NCI-H748 treated with DMSO at 0.1 percent for 48 hours (cell line): ENCODE measurements at regions not wholly inside any gene's neighbourhood (a gene's known extent, or its start where the extent isn't known, plus 50 kb on each side); places are given as distances from the start of the nearest gene placed in this dataset.
"Not testable (repeated sequence)": the region's sequence is repeated elsewhere in the genome, so short reads cannot be mapped to it uniquely, and the experiment has no call there.

Experiments
- DNase-seq: peaks from one replicate; lab custom pipeline; 2025; lab: John Stamatoyannopoulos, UW

DNA sequence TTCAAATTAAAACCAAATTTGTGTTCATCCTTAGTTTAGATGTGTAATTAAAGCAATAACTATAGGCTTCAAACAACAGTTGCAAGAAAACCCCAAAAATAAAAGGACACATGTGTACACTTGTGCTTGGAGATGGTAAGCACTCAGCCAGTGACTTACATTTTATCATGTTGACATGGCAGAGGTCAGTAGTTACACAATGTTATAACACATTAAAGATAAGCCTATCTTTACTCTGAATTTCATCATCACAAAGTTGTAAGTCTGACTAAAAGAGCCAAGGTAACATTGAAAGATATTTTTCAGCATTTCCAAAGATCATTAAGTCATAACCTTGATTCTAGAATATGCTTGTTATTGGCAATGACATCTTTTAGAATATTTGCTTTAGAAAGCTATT is 98.5 kb upstream of the PNPLA4 start:
- DNase-seq: no peak

- DNase-seq: no peak
These were observed 91.7 kb upstream of the PNPLA4 start for GRCh38 chrX:8018934-8019333.

- DNase-seq: no peak
These were observed 82.9 kb upstream of the PNPLA4 start for GRCh38 chrX:8010105-8010504.

- no peak for DNase-seq
These were observed 78.6 kb upstream of the PNPLA4 start for GRCh38 chrX:8005678-8006347.

- no peak for DNase-seq
These were observed 76.1 kb upstream of the PNPLA4 start for GRCh38 chrX:8003147-8003883.

GRCh38 chrX:7996851-7997250 is 69.6 kb upstream of the PNPLA4 start:
- no peak for DNase-seq

DNA sequence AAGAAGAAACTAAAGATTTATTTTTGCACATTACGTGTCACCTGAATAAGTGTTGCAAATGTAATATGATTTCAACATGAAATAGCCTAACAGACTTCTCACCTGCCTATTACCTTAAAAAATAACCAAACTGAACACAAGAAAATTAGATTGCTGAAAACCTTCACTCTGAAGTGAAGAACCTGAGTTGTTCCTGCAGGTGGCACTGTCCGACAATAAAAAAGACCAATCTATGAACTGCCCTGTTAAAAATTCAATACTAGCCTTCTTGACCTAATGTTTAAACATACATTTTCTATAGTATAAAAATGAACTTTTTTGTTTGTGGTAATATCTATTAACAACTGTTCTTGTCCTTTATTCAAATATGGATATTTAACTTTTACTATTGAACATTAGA is 69.2 kb upstream of the PNPLA4 start:
- DNase-seq: peak; percentile 38

GRCh38 chrX:7993873-7994272 is 66.7 kb upstream of the PNPLA4 start:
- no peak for DNase-seq

DNA sequence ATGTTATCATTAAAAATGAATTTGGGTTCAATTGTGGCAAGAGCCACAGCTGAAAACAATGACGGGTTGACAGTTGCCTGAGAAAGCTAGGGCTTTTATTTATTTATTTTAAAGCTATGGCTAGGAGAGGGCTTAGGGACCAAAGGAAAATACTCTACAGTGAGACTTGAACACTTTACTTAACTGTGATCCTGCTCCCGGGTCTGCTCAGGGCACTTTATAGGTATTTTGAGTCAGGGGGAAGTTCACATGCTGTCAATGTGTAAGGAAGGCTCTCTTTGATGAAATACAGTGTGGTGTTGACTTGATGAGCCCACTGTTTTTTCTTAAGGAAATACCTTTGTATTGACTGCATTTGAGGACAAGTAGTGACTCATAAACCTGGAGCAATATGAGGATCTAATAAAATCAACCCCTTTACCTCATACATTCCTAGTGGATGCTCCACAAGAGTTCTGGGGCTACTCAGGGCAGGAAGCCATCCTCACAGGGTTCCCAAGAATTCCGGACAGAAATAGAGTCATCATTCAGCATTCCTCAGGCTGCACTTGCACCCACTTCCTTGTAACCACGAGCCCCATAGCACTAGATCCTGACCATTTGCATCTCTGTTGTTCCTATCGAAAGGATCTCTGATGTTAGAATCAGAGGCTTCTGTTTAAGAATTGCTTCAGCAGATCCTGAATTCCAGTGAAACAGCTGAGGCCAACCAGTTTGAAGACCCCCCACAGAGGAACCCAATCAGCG is 61.0 kb upstream of the PNPLA4 start:
- DNase-seq: not testable (repeated sequence)

DNA sequence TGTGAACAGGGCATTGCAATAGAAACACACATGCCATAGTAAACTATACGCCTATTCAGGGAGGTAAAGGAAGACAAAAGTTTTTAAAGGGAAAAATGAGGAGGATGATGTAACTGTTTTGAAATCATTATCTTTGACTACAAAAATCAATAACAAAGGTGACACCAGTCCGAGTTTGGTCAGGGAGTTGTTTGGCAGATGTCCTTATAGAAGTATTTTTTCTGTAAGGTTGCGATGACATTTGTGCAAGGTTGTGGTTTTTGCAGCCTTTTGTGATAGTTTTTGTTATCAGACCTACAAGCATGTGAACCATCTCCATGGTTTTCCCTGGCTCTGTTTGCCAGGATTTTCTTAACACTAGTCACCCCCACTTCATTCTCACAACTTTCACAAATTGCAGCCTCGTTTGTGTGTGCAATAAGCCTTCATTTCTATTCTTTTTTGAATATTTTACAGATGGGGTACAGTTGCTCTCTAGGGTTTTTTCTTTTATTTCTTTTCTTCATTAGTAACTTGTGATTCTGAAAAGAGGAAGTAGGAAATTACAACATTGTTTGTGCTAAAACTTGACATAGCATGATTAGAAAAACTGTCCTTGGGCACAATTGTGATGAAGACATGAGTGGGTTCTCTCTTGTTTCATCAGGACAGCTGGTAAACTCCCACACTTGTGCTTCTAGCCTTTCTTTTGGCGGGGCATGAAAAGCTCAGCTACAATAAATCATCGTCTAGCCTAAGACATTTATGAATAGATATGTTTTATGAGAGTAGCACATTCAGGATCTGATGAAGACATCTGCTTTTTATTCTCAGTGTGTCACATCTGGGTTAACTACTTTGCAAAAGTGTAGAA is 60.2 kb upstream of the PNPLA4 start:
- DNase-seq: no peak

DNA sequence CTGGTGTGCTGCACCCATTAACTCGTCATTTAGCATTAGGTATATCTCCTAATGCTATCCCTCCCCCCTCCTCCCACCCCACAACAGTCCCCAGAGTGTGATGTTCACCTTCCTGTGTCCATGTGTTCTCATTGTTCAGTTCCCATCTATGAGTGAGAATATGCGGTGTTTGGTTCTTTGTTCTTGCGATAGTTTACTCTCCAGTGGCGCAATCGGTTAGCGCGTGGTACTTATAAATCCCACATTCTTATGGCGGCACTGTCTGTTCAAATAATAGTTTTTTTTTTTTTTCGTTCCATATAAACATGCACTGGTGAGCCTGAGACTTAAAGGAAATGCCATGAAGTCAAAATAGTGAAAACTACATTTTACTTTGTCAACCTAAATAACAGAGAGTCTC is 59.5 kb upstream of the PNPLA4 start:
- DNase-seq: not testable (repeated sequence)

GRCh38 chrX:7985568-7985967 is 58.4 kb upstream of the PNPLA4 start:
- DNase-seq: no peak

DNA sequence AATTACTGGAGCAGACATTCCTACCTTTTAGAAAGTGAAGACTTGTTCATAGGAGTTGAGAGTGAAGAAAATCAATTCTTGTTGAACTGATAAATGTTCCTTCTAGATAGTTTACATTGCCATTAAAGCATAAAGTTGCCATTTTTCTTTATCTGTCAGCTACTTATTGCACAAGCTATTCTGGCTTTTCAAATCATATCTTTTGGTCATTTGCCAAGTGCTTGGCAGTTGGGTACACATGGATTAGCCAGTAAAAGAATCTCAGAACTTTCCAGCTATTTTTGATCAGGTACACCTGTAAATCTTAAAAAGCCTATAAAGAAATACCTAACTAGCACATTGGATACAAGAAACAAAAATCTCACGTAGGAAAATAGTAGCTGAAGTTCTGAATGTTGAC is 56.4 kb upstream of the PNPLA4 start:
- DNase-seq: no peak
